ENCODE measurements at regions not wholly inside any gene's neighbourhood (a gene's known extent, or its start where the extent isn't known, plus 50 kb on each side); places are given as distances from the start of the nearest gene placed in this dataset.

DNA sequence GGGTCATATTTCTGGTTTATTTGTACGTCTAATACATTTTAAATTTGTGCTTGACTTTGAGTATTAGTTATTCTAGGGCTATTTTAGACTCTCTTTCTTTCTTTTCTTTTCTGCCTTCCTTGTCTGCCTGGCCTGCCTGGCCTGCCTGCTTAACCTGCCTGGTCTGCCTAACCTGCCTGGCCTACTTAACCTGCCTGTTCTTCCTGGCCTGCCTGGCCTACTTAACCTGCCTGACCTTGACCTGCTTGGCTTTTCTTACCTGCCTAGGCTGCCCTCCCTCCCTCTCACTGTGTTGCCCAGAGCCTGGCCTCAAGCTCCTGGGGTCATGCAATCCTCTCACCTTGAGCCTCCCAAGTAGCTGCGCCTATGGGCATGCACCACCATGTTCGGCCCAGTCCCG is 83.7 kb downstream of the PMAIP1 start (continued):
- TF ChIP-seq, protein P1, sequence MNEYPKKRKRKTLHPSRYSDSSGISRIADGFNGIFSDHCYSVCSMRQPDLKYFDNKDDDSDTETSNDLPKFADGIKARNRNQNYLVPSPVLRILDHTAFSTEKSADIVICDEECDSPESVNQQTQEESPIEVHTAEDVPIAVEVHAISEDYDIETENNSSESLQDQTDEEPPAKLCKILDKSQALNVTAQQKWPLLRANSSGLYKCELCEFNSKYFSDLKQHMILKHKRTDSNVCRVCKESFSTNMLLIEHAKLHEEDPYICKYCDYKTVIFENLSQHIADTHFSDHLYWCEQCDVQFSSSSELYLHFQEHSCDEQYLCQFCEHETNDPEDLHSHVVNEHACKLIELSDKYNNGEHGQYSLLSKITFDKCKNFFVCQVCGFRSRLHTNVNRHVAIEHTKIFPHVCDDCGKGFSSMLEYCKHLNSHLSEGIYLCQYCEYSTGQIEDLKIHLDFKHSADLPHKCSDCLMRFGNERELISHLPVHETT (CRISPR knock-in tag; conservative IDR thresholded peaks at IDR 0.05), result no peak
- TF ChIP-seq ZSCAN21 (CRISPR knock-in tag; IDR thresholded peaks at IDR 0.05; ENCODE audit: borderline replicate concordance) (no peak), ZNF891 (CRISPR knock-in tag; IDR thresholded peaks at IDR 0.05) (no peak), ZNF343 (CRISPR knock-in tag; IDR thresholded peaks at IDR 0.05) (no peak)
- TF ChIP-seq, protein P2, sequence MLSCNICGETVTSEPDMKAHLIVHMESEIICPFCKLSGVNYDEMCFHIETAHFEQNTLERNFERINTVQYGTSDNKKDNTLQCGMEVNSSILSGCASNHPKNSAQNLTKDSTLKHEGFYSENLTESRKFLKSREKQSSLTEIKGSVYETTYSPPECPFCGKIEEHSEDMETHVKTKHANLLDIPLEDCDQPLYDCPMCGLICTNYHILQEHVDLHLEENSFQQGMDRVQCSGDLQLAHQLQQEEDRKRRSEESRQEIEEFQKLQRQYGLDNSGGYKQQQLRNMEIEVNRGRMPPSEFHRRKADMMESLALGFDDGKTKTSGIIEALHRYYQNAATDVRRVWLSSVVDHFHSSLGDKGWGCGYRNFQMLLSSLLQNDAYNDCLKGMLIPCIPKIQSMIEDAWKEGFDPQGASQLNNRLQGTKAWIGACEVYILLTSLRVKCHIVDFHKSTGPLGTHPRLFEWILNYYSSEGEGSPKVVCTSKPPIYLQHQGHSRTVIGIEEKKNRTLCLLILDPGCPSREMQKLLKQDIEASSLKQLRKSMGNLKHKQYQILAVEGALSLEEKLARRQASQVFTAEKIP (CRISPR knock-in tag; IDR thresholded peaks at IDR 0.05; ENCODE audit: borderline replicate concordance), result no peak
- TF ChIP-seq, protein P3, sequence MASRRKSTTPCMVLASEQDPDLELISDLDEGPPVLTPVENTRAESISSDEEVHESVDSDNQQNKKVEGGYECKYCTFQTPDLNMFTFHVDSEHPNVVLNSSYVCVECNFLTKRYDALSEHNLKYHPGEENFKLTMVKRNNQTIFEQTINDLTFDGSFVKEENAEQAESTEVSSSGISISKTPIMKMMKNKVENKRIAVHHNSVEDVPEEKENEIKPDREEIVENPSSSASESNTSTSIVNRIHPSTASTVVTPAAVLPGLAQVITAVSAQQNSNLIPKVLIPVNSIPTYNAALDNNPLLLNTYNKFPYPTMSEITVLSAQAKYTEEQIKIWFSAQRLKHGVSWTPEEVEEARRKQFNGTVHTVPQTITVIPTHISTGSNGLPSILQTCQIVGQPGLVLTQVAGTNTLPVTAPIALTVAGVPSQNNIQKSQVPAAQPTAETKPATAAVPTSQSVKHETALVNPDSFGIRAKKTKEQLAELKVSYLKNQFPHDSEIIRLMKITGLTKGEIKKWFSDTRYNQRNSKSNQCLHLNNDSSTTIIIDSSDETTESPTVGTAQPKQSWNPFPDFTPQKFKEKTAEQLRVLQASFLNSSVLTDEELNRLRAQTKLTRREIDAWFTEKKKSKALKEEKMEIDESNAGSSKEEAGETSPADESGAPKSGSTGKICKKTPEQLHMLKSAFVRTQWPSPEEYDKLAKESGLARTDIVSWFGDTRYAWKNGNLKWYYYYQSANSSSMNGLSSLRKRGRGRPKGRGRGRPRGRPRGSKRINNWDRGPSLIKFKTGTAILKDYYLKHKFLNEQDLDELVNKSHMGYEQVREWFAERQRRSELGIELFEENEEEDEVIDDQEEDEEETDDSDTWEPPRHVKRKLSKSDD (CRISPR knock-in tag; IDR thresholded peaks at IDR 0.05; ENCODE audit: low read depth), result no peak

DNA sequence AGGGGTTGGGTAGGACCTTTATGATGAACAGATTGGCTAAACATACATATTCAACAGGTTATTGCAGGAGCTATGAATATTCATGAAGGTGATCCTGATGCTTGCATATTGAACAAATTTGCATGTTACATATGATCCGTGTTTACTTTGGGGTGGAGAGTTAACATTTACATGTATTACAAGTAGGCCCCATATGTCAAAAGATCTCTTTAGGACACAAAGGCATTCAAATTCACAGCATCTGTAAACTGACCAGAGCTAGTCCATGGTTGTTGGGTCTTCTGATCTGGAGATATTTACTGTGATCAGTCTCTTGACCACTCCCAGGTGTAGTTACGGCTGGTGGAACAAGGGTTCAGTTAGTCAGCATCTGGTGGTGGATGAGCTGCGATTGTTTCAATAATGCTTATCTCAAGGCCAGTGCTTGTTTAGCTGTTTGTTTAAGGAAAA is 80.4 kb downstream of the PMAIP1 start:
- in situ Hi-C loops (cut with HindIII; ENCODE audit: extremely low pct_ligation_motif_present, low pct_unique_long_range_greater_than_20kb), result loop anchor here (10.0 kb wide), 2 partner anchors 435 to 565 kb away; no protein-coding TSS in a partner anchor
- no peak for FAIRE-seq
- 5% methylated on average over 3 of the region's 3 CpGs for WGBS (ENCODE audit: low lambda C conversion rate)
- TF ChIP-seq, protein P4, sequence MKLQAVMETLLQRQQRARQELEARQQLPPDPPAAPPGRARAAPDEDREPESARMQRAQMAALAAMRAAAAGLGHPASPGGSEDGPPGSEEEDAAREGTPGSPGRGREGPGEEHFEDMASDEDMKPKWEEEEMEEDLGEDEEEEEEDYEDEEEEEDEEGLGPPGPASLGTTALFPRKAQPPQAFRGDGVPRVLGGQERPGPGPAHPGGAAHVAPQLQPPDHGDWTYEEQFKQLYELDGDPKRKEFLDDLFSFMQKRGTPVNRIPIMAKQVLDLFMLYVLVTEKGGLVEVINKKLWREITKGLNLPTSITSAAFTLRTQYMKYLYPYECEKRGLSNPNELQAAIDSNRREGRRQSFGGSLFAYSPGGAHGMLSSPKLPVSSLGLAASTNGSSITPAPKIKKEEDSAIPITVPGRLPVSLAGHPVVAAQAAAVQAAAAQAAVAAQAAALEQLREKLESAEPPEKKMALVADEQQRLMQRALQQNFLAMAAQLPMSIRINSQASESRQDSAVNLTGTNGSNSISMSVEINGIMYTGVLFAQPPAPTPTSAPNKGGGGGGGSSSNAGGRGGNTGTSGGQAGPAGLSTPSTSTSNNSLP (IDR thresholded peaks at IDR 0.05; ENCODE audit: low read depth, low read length), result no peak
- TF ChIP-seq TEAD2 (CRISPR knock-in tag; IDR thresholded peaks at IDR 0.05), result no peak
- TF ChIP-seq SRSF1 (optimal IDR thresholded peaks at IDR 0.05; ENCODE audit: low read depth, low read length), result no peak
- TF ChIP-seq RBFOX2 (IDR thresholded peaks at IDR 0.05; ENCODE audit: low read depth, low read length), result no peak
- no peak for TF ChIP-seq HNRNPL (IDR thresholded peaks at IDR 0.05; ENCODE audit: low read depth, low read length)
- TF ChIP-seq ZNF850 (CRISPR knock-in tag; conservative IDR thresholded peaks at IDR 0.05), result no peak
- no peak for TF ChIP-seq ZNF776 (CRISPR knock-in tag; IDR thresholded peaks at IDR 0.05)
- no peak for TF ChIP-seq ZKSCAN1 (IDR thresholded peaks at IDR 0.05; ENCODE audit: low read length)
- TF ChIP-seq, protein P5, sequence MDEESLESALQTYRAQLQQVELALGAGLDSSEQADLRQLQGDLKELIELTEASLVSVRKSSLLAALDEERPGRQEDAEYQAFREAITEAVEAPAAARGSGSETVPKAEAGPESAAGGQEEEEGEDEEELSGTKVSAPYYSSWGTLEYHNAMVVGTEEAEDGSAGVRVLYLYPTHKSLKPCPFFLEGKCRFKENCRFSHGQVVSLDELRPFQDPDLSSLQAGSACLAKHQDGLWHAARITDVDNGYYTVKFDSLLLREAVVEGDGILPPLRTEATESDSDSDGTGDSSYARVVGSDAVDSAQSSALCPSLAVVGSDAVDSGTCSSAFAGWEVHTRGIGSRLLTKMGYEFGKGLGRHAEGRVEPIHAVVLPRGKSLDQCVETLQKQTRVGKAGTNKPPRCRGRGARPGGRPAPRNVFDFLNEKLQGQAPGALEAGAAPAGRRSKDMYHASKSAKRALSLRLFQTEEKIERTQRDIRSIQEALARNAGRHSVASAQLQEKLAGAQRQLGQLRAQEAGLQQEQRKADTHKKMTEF (CRISPR knock-in tag; IDR thresholded peaks at IDR 0.05), result no peak

More for the DNA sequence above, 80.4 kb downstream of the PMAIP1 start:
- Histone ChIP-seq H3K9ac (ENCODE audit: insufficient read depth, low read depth, low read length) (no peak overlapping the region), H2AFZ (ENCODE audit: low read length) (no peak overlapping the region), H3K27me3 (ENCODE audit: control insufficient read depth in 1 of 2, insufficient read depth in 2 of 2, low read length in 2 of 2) (peaks cover 0 to 2% of the 10 kb centered on the region in 2 experiments; a peak in 1 of 5 replicates), H3K4me3 (replicated peaks in 1 of 3; ENCODE audit: insufficient read depth in 1 of 3, low read depth in 2 of 3, low read length in 3 of 3) (no peak overlapping the region), H3K79me2 (ENCODE audit: insufficient read depth, low read length) (no peaks in the 10 kb centered on the region), H3K4me1 (ENCODE audit: insufficient read depth, low read length) (no peaks in the 10 kb centered on the region), H3K36me3 (replicated peaks in 1 of 2; ENCODE audit: control insufficient read depth in 1 of 2, insufficient read depth in 2 of 2, low read length in 2 of 2) (no peaks in the 10 kb centered on the region), H3K27ac (ENCODE audit: extremely low read length, insufficient read depth, low read length) (no peak overlapping the region), H3K4me2 (ENCODE audit: low read depth, low read length) (no peak overlapping the region), H3K9me3 (ENCODE audit: low read length) (no peaks in the 10 kb centered on the region), H4K20me1 (ENCODE audit: insufficient read depth, low read length) (no peaks in the 10 kb centered on the region)
- CTCF ChIA-PET (ENCODE audit: low intra/inter-chr PET ratio, low total read pairs), result no interaction called here
- intact Hi-C loops (cut with micrococcal nuclease; ENCODE audit: unreplicated experiment), result loop anchor here (10.0 kb wide), 1 partner anchor 705 kb away; no protein-coding TSS in a partner anchor
- POLR2A ChIA-PET, result no interaction called here
- no peak for ATAC-seq
- DNase-seq (ENCODE audit: low spot score), result no peak
- no TSS peak for BruUV-seq (replicated peaks)
